ENCODE measurements at regions not wholly inside any gene's neighbourhood (a gene's known extent, or its start where the extent isn't known, plus 50 kb on each side); places are given as distances from the start of the nearest gene placed in this dataset.
"Not testable (repeated sequence)": the region's sequence is repeated elsewhere in the genome, so short reads cannot be mapped to it uniquely, and the experiment has no call there.

- DNase-seq (ENCODE audit: low read depth, low spot score), result peak; percentile 95
Observed at GRCh38 chr7:152543799-152544198, 108.0 kb upstream of the KMT2C start.

- DNase-seq (ENCODE audit: low read depth, low spot score), result no peak
Observed at GRCh38 chr7:152541892-152542291, 106.1 kb upstream of the KMT2C start.

GRCh38 chr7:152539190-152539495 is 103.3 kb upstream of the KMT2C start:
- not testable (repeated sequence) for DNase-seq (ENCODE audit: low read depth, low spot score)

GRCh38 chr7:152538346-152539189 is 102.8 kb upstream of the KMT2C start:
- DNase-seq (ENCODE audit: low read depth, low spot score), result peak; percentile 43

GRCh38 chr7:152537639-152538038 is 101.8 kb upstream of the KMT2C start:
- DNase-seq (ENCODE audit: low read depth, low spot score), result no peak

GRCh38 chr7:152528612-152529011 is 92.8 kb upstream of the KMT2C start:
- no peak for DNase-seq (ENCODE audit: low read depth, low spot score)

- DNase-seq (ENCODE audit: low read depth, low spot score), result no peak
Observed at GRCh38 chr7:152527610-152528032, 91.8 kb upstream of the KMT2C start.

GRCh38 chr7:152523916-152524315 is 88.1 kb upstream of the KMT2C start:
- no peak for DNase-seq (ENCODE audit: low read depth, low spot score)

- DNase-seq (ENCODE audit: low read depth, low spot score), result no peak
Observed at GRCh38 chr7:152522571-152523067, 86.8 kb upstream of the KMT2C start.

GRCh38 chr7:152521420-152522337 is 85.9 kb upstream of the KMT2C start:
- no peak for DNase-seq (ENCODE audit: low read depth, low spot score)

GRCh38 chr7:152520861-152521302 is 85.1 kb upstream of the KMT2C start:
- no peak for DNase-seq (ENCODE audit: low read depth, low spot score)

- no peak for DNase-seq (ENCODE audit: low read depth, low spot score)
Observed at GRCh38 chr7:152519290-152519689, 83.5 kb upstream of the KMT2C start.

- no peak for DNase-seq (ENCODE audit: low read depth, low spot score)
Observed at GRCh38 chr7:152516216-152516615, 80.4 kb upstream of the KMT2C start.

- DNase-seq (ENCODE audit: low read depth, low spot score), result not testable (repeated sequence)
Observed at GRCh38 chr7:152515266-152515950, 79.6 kb upstream of the KMT2C start.

- DNase-seq (ENCODE audit: low read depth, low spot score), result no peak
Observed at GRCh38 chr7:152514771-152515105, 78.9 kb upstream of the KMT2C start.

- no peak for DNase-seq (ENCODE audit: low read depth, low spot score)
Observed at GRCh38 chr7:152513861-152514770, 78.3 kb upstream of the KMT2C start.

- DNase-seq (ENCODE audit: low read depth, low spot score), result no peak
Observed at GRCh38 chr7:152512706-152513105, 76.9 kb upstream of the KMT2C start.

GRCh38 chr7:152511736-152512135 is 75.9 kb upstream of the KMT2C start:
- DNase-seq (ENCODE audit: low read depth, low spot score), result no peak

- no peak for DNase-seq (ENCODE audit: low read depth, low spot score)
Observed at GRCh38 chr7:152508701-152509100, 72.9 kb upstream of the KMT2C start.

GRCh38 chr7:152505606-152506005 is 69.8 kb upstream of the KMT2C start:
- DNase-seq (ENCODE audit: low read depth, low spot score), result no peak

- no peak for DNase-seq (ENCODE audit: low read depth, low spot score)
Observed at GRCh38 chr7:152504816-152505215, 69.0 kb upstream of the KMT2C start.
